Activated naive CD8-positive, alpha-beta T cell treated with anti-CD3 and anti-CD28 coated beads for 36 hours (primary cell): ENCODE measurements at regions not wholly inside any gene's neighbourhood (a gene's known extent, or its start where the extent isn't known, plus 50 kb on each side); places are given as distances from the start of the nearest gene placed in this dataset.

Experiments used
- DNase-seq: peaks from one replicate; pipeline ENCODE4 v3.0.0; 2021
- H3K27ac Mint-ChIP-seq: one replicate; pipeline ENCODE4 v1.8.0; 2022; ENCODE audit warnings: mild to moderate bottlenecking, moderate library complexity, mixed read lengths
- H3K27me3 Mint-ChIP-seq: one replicate; pipeline ENCODE4 v1.8.0; 2022; ENCODE audit warnings: mild to moderate bottlenecking, mixed read lengths
- H3K36me3 Mint-ChIP-seq: one replicate; pipeline ENCODE4 v1.8.0; 2021; ENCODE audit warnings: mild to moderate bottlenecking, mixed read lengths
- H3K4me1 Mint-ChIP-seq: one replicate; pipeline ENCODE4 v1.8.0; 2021; ENCODE audit warnings: mixed read lengths
- H3K4me3 Mint-ChIP-seq: one replicate; pipeline ENCODE4 v1.8.0; 2022; ENCODE audit warnings: mild to moderate bottlenecking, moderate library complexity, mixed read lengths
- H3K9me3 Mint-ChIP-seq: one replicate; pipeline ENCODE4 v1.8.0; 2022; ENCODE audit warnings: mixed read lengths

- DNase-seq, result no peak
- H3K4me1 Mint-ChIP-seq, result no peaks in the 10 kb centered on the region
- no peaks in the 10 kb centered on the region for H3K36me3 Mint-ChIP-seq
- H3K27ac Mint-ChIP-seq, result no peak overlapping the region
- no peak overlapping the region for H3K4me3 Mint-ChIP-seq
- H3K9me3 Mint-ChIP-seq, result no peaks in the 10 kb centered on the region
- no peaks in the 10 kb centered on the region for H3K27me3 Mint-ChIP-seq
These were observed 203.4 kb upstream of the GHITM start for GRCh38 chr10:83935911-83936310.

- H3K27me3 Mint-ChIP-seq, result no peaks in the 10 kb centered on the region
- no peak overlapping the region for H3K27ac Mint-ChIP-seq
- H3K36me3 Mint-ChIP-seq, result no peaks in the 10 kb centered on the region
- no peaks in the 10 kb centered on the region for H3K4me1 Mint-ChIP-seq
- no peaks in the 10 kb centered on the region for H3K9me3 Mint-ChIP-seq
- DNase-seq, result no peak
- H3K4me3 Mint-ChIP-seq, result no peak overlapping the region
These were observed 202.1 kb upstream of the GHITM start for GRCh38 chr10:83937161-83937560.

DNA sequence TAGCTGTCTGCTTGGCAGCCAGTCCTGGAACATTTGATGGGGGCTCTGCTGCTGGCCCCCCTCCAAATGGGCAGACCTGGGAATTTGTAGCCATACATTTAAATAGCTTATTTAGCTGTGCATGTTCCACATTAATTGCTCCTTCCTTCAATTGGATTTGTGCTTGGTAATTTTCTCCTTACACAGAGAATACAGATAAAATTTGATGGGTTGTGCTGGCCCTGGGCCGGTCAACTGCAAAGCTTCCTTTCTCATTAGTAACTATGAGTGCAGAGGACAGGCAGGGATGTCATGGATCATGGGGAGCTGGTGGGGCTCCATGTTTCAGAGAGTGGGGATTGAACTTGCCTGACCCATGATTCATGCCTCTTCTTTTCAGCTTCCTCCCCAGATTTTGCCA is 201.5 kb upstream of the GHITM start:
- H3K27ac Mint-ChIP-seq, result no peak overlapping the region
- H3K4me1 Mint-ChIP-seq, result no peaks in the 10 kb centered on the region
- H3K4me3 Mint-ChIP-seq, result no peak overlapping the region
- H3K27me3 Mint-ChIP-seq, result no peaks in the 10 kb centered on the region
- no peak for DNase-seq
- no peaks in the 10 kb centered on the region for H3K9me3 Mint-ChIP-seq
- no peaks in the 10 kb centered on the region for H3K36me3 Mint-ChIP-seq

DNA sequence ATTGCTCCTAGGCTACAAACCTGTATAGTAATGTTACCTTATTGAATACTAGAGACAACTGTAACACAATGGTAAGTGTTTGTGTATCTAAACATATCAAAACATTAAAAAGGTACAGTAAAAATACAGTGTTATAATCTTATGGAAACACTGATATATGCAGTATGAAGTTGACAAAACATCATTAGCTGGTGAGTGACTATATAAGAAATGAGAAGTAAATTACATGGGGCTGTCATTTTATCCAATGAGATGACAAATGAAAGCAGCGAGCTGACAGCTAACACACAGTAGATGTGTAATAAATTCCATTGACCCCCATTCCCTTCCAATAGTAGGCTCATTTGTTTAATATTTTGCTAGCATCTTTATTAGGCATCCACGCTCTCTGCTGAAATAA is 198.1 kb upstream of the GHITM start:
- no peaks in the 10 kb centered on the region for H3K4me1 Mint-ChIP-seq
- DNase-seq, result no peak
- no peak overlapping the region for H3K4me3 Mint-ChIP-seq
- no peak overlapping the region for H3K27ac Mint-ChIP-seq
- no peaks in the 10 kb centered on the region for H3K9me3 Mint-ChIP-seq
- peaks cover 4% of the 10 kb centered on the region for H3K27me3 Mint-ChIP-seq
- no peaks in the 10 kb centered on the region for H3K36me3 Mint-ChIP-seq

GRCh38 chr10:83942410-83942809 is 196.9 kb upstream of the GHITM start:
- Mint-ChIP-seq H3K27me3 (peaks cover 4% of the 10 kb centered on the region), H3K4me3 (no peak overlapping the region), H3K27ac (no peak overlapping the region), H3K4me1 (no peaks in the 10 kb centered on the region), H3K9me3 (no peaks in the 10 kb centered on the region), H3K36me3 (no peaks in the 10 kb centered on the region)
- no peak for DNase-seq

DNA sequence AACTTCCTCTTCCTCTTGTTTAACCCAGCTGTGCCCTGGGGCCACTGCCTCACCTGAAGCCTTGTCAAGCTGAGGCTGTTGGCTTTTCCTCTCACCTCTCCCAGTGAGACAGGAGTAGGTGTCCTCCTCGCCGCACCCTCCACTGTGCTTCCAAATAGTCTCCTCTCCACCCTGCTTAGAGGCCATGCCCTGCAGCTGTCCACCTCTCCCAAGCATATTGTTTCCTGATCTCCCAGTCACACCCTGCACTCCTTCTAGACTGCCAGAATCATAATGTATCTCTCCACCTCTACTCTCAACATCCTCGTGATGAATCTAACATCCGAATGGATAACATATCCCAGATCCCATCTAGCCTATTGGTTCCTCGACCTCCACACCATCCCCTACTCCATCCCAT is 196.3 kb upstream of the GHITM start:
- Mint-ChIP-seq H3K27ac (no peak overlapping the region), H3K4me1 (no peaks in the 10 kb centered on the region), H3K9me3 (no peaks in the 10 kb centered on the region), H3K27me3 (peaks cover 6% of the 10 kb centered on the region), H3K36me3 (no peaks in the 10 kb centered on the region), H3K4me3 (no peak overlapping the region)
- no peak for DNase-seq

DNA sequence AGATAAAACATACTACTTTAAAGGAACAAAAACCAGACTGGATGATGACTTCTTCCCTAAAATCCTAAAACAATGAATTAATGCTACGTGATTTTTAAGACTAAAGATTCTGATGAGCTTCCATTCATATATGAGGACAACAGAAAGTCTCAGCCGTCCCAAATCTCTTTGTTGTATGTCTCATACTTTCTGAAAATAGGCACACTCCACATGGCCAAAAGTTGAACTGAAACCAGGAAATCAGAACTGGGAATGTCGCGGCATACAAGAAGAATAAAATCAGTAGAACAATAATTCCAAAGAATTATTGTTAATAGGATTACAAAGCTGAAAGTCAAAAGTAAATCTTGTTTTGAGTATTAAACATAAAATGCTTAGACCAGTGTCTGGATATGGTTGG is 195.4 kb upstream of the GHITM start:
- Mint-ChIP-seq H3K27me3 (peaks cover 7% of the 10 kb centered on the region), H3K9me3 (no peaks in the 10 kb centered on the region), H3K4me1 (no peaks in the 10 kb centered on the region), H3K4me3 (no peak overlapping the region), H3K36me3 (no peaks in the 10 kb centered on the region), H3K27ac (no peak overlapping the region)
- DNase-seq, result no peak

DNA sequence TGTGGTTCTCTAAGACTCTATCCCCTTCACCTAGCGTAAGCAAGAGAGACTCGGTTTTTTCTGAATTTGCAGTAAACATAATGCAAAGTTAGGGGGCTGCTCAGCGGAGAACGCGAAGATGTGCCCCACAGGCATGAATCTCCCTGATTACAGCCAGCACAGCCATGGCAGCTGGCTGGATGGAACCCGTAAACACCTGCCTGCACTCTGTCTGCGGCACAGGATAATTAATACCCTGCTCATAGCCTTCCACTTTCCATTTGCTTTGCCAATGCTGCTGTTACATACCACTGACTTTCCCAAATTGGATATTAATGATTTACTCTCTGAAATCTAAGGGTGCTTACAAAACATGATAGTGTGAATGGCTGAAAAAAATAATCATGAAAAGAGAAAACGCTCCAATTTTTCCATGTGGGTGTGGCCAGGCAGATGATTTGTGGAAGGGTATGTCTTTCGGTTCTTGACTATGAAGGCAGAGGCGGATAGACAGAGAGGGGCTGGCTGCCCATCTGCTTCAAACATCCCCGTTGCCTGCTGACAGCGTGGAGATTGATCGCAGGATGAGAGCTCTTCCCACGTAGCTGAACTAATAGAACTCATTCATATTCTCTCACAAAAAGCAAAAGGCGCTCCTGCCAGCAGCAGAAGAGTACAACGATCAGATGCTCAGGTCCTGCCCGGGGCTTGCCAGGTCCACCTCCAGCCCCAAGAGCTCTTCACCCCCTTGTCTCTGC is 193.2 kb upstream of the GHITM start:
- peaks cover 7% of the 10 kb centered on the region for H3K27me3 Mint-ChIP-seq
- H3K27ac Mint-ChIP-seq, result no peak overlapping the region
- H3K9me3 Mint-ChIP-seq, result no peaks in the 10 kb centered on the region
- no peak overlapping the region for H3K4me3 Mint-ChIP-seq
- DNase-seq, result no peak
- H3K36me3 Mint-ChIP-seq, result no peaks in the 10 kb centered on the region
- no peaks in the 10 kb centered on the region for H3K4me1 Mint-ChIP-seq

GRCh38 chr10:83952314-83952713 is 187.0 kb upstream of the GHITM start:
- peaks cover 16% of the 10 kb centered on the region for H3K27me3 Mint-ChIP-seq
- no peaks in the 10 kb centered on the region for H3K4me1 Mint-ChIP-seq
- DNase-seq, result no peak
- H3K36me3 Mint-ChIP-seq, result no peaks in the 10 kb centered on the region
- H3K9me3 Mint-ChIP-seq, result no peaks in the 10 kb centered on the region
- no peak overlapping the region for H3K27ac Mint-ChIP-seq
- no peak overlapping the region for H3K4me3 Mint-ChIP-seq

- no peak overlapping the region for H3K27ac Mint-ChIP-seq
- H3K36me3 Mint-ChIP-seq, result no peaks in the 10 kb centered on the region
- H3K27me3 Mint-ChIP-seq, result peaks cover 12% of the 10 kb centered on the region
- no peaks in the 10 kb centered on the region for H3K4me1 Mint-ChIP-seq
- no peak overlapping the region for H3K4me3 Mint-ChIP-seq
- no peaks in the 10 kb centered on the region for H3K9me3 Mint-ChIP-seq
- no peak for DNase-seq
These were observed 185.7 kb upstream of the GHITM start for GRCh38 chr10:83953589-83953988.

DNA sequence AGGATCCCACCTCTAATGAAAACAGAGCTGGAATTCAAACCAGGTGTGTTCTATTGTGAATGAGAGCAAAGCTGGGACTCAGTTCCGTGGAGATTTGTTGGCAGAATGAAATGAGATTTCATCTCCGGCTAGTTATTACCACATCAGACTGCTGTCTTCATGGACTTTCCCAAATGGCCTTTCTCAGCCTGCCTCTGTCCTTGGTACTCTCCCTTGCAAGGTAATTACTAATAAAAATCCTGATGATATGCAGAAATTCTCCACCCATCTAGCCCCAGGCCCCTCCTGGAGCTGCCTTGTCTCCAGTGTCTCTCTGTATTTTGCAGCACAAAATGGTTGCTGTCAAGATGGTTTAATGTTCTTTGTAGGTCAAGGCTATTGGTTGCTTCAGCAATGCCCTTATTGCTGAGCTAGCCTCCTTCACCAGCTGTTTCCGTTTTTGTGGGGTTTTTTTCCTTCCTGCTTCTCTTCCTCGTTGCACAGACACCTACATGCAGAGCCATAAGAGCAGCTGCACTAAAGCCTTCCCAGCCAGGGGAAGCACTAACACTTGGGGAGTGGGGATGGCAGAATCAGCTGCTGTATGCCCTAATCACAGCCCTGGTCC is 185.0 kb upstream of the GHITM start:
- Mint-ChIP-seq H3K4me1 (no peaks in the 10 kb centered on the region), H3K4me3 (no peak overlapping the region), H3K36me3 (no peaks in the 10 kb centered on the region), H3K27ac (no peak overlapping the region), H3K27me3 (peaks cover 15% of the 10 kb centered on the region), H3K9me3 (no peaks in the 10 kb centered on the region)
- no peak for DNase-seq

DNA sequence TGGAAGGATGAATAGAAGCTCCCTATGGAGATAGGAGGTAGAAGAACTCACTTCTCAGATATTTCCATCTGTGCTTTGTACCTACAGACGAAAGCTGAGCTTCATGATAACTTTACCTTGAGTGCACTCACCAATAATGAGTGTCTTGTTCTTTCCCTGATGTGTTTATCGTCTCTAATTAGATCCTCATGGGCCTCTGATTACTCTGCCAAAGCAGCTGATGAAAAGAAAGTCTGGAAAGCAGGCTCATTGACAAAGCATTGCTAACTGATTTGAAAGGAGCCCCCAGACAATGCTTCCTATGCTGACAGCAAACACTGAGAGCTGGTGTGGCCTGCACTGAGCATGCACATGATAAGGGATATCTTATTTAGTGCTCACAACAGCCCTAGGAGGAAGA is 183.9 kb upstream of the GHITM start:
- H3K36me3 Mint-ChIP-seq, result no peaks in the 10 kb centered on the region
- no peaks in the 10 kb centered on the region for H3K4me1 Mint-ChIP-seq
- DNase-seq, result no peak
- H3K27me3 Mint-ChIP-seq, result peaks cover 15% of the 10 kb centered on the region
- H3K9me3 Mint-ChIP-seq, result no peaks in the 10 kb centered on the region
- H3K4me3 Mint-ChIP-seq, result no peak overlapping the region
- H3K27ac Mint-ChIP-seq, result no peak overlapping the region

GRCh38 chr10:83957168-83957947 is 182.0 kb upstream of the GHITM start:
- Mint-ChIP-seq H3K36me3 (no peaks in the 10 kb centered on the region), H3K9me3 (no peaks in the 10 kb centered on the region), H3K4me1 (no peaks in the 10 kb centered on the region), H3K27ac (no peak overlapping the region), H3K4me3 (no peak overlapping the region), H3K27me3 (peaks cover 15% of the 10 kb centered on the region)
- no peak for DNase-seq

- no peak for DNase-seq
- H3K27ac Mint-ChIP-seq, result no peak overlapping the region
- H3K27me3 Mint-ChIP-seq, result peaks cover 8% of the 10 kb centered on the region
- no peaks in the 10 kb centered on the region for H3K36me3 Mint-ChIP-seq
- no peaks in the 10 kb centered on the region for H3K4me1 Mint-ChIP-seq
- H3K4me3 Mint-ChIP-seq, result no peak overlapping the region
- no peaks in the 10 kb centered on the region for H3K9me3 Mint-ChIP-seq
These were observed 180.0 kb upstream of the GHITM start for GRCh38 chr10:83959328-83959727.

DNA sequence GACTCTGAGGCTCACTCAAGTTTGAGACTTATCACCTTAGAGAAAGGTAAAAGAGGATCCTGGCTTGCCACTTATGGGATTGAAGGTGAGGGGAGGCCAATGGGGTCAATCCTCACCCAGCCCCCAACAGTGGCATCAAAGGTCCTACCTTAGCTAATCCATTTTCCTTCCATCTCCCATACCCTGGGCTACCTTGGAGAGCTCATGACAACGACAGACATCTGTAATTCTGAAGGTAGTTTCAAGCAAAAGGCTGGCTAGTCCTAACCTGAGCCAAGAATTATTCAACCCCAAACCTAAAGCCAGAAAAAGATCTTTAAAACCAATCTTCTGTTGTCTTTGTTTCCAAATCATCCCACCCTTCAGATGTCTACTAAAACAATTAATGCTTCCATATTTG is 179.2 kb upstream of the GHITM start:
- Mint-ChIP-seq H3K4me1 (no peaks in the 10 kb centered on the region), H3K9me3 (no peaks in the 10 kb centered on the region), H3K27ac (no peak overlapping the region), H3K27me3 (peaks cover 3% of the 10 kb centered on the region), H3K4me3 (no peak overlapping the region), H3K36me3 (no peaks in the 10 kb centered on the region)
- DNase-seq, result no peak

DNA sequence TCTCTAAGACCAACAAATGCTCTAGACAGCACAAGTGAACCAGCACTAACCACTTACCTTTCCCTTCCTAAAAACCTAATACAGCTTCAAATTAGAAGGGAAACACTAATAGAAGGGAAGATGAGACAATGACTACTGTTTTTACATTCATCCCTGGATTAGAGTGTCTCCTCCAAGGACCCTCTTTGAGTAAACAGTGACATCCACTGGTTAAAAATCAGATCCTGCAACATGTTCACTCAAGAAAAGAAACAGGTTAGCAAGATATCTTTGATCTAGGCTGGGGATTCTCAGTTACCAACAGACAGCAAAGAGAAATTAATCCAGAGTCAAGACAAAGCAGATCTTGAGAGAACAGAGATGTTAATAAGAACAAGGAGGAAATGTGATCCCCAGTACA is 177.7 kb upstream of the GHITM start:
- Mint-ChIP-seq H3K4me1 (no peaks in the 10 kb centered on the region), H3K27ac (no peak overlapping the region)
- DNase-seq, result no peak

More for the DNA sequence above, 177.7 kb upstream of the GHITM start:
- Mint-ChIP-seq H3K36me3 (no peaks in the 10 kb centered on the region), H3K27me3 (peaks cover 3% of the 10 kb centered on the region), H3K4me3 (no peak overlapping the region), H3K9me3 (no peaks in the 10 kb centered on the region)
